GM04504 (cell line): ENCODE measurements at regions not wholly inside any gene's neighbourhood (a gene's known extent, or its start where the extent isn't known, plus 50 kb on each side); places are given as distances from the start of the nearest gene placed in this dataset.

Experiments used
- DNase-seq: peaks from one replicate; pipeline ENCODE4 v3.0.0-alpha.2; 2012; ENCODE audit warnings: low read depth

GRCh38 chr11:81424822-81425221 lies 1308.8 kb downstream of the FAM181B start:
- DNase-seq = no peak

DNA sequence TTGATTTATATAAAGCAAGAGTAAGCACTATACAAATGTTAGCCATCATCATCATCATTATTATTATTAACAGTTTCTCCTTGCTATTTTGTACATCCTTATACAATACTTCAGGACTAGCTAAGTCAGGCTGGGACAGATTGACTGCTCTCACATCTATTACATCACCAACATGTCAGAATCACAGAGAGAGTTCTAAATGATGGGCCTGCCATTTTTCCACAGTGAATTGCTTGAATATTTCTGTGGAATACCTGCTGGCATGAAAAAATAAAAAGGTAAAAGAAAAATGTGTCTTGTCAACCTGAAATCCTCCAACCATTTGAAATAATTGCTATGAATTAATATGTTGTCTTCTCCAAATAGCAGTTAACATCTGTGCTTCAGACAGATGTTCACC lies 1311.3 kb downstream of the FAM181B start:
- no peak for DNase-seq

DNA sequence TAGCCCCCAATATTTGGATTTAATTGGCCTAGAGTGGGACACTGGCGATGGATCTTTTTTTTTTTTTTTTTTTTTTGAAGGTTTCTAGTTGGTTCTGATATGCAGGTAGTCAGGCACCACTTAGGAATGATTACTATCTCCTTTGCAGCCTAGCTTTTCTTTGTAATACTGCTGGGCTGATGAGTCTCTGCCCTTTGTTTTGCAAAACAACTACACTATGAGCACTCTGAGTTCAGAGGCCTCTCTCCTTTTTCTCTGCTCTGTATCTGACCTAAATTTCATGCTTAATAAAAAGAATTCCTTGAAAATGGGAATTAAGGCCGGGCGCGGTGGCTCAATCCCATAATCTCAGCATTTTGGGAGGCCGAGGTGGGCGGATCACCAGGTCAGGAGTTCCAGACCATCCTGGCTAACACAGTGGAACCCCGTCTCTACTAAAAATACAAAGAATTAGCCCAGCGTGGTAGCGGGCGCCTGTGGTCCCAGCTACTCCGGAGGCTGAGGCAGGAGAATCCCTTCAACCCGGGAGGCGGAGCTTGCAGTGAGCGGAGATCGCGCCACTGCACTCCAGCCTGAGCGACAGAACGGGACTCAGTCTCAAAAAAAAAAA lies 1312.3 kb downstream of the FAM181B start:
- no peak for DNase-seq

GRCh38 chr11:81420668-81421250 lies 1312.9 kb downstream of the FAM181B start:
- no peak for DNase-seq

- DNase-seq = no peak
Measured at GRCh38 chr11:81397316-81397715, 1336.3 kb downstream of the FAM181B start.

GRCh38 chr11:81394311-81394710 lies 1339.4 kb downstream of the FAM181B start:
- DNase-seq = no peak

- no peak for DNase-seq
Measured at GRCh38 chr11:81388326-81388725, 1345.3 kb downstream of the FAM181B start.

- no peak for DNase-seq
Measured at GRCh38 chr11:81380395-81380794, 1353.3 kb downstream of the FAM181B start.

- no peak for DNase-seq
Measured at GRCh38 chr11:81377418-81377817, 1356.2 kb downstream of the FAM181B start.

DNA sequence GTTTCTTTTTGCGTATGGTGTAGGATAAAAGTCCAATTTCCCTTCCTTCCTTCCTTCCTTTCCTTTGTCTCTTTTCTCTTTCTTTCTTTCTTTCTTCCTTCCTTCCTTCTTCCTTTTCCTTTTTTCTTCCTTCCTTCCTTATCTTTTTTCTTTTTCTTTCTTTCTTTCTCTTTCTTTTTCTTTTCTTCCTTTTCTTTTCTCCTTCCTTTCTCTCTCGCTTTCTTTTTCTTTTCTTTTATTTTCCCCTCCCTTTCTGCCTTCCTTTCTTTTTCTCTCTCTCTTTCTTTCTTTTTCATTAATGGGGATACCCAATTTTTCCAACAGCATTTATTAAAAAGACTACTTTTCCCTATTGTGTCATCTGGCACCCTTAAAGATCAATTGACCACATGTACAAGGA lies 1359.7 kb downstream of the FAM181B start:
- DNase-seq = no peak

DNA sequence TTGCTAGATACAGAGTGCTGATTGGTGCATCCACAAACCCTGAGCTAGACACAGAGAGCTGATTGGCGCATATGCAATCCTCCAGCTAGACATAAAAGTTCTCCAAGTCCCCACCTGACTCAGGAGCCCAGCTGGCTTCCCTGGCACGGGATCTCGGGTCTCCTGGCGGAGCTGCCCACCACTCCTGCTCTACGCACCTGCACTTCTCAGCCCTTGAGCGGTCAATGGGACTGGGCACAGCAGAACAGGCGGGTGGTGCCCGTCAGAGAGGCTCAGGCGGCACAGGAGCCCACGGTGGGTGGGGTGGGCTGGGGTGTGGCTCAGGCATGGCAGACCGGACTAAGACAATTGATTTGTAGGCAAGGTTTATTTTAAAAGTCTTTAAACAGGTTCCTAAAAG lies 1365.5 kb downstream of the FAM181B start:
- no peak for DNase-seq

- no peak for DNase-seq
Measured at GRCh38 chr11:81365496-81365895, 1368.2 kb downstream of the FAM181B start.

GRCh38 chr11:81359476-81359875 lies 1374.2 kb downstream of the FAM181B start:
- DNase-seq = no peak

DNA sequence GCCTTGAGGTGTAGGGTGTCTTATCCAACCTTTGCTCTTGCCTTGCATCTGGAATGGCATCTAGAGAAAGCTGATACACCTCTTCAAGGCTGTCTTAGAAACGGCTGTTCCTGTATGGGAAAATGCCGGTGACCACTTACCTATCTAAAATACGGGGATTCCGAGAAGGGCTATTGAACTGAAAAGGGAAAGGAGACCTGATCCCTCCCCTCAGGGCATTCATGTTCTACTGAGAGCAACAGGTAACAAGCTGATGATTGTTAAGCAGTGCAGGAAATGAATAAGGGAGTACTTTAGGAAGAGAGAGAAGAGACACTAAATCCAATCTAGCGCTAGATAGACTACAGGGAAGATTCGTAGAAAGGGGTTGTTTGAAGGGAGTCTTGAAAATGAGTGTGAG lies 1388.1 kb downstream of the FAM181B start:
- no peak for DNase-seq

- no peak for DNase-seq
Measured at GRCh38 chr11:81342966-81343365, 1390.7 kb downstream of the FAM181B start.

DNA sequence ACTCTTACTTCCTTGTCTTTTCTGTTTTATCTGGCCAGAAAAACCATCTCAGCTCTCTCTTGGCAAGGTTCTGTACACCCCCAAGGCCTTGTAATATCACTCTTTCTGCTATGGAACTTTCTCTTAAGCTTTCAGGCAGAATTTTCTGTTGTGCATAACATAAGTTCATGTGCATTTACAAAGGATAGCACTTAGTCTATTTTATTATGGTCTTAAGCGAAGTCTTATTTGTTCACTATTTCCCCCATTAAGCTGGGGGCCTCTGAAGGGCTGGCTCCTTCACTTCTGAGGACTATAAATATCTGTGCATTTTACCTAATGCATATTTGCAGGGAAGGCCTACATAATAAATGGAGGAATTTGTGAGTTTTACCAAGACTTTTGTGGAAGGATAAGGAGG lies 1393.4 kb downstream of the FAM181B start:
- DNase-seq = no peak

DNA sequence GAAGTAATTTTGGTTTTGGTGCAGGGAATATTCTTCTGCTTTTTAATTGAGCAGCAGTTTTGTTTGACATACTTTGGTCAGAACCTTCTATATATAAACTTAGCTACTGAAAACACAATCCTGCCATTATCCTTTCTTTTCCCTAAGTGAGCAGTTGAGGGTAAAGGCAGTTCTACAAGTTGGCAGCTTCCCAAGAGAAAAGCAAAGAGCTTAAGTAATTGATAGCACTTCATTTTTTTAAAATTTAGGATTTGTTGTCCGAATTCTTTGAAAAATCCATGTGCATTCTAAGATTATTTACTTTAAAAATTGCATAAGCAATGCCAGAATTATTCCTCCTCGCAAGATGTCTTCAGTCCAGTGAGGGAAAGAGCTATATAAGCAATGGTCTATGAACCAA lies 1394.1 kb downstream of the FAM181B start:
- no peak for DNase-seq

GRCh38 chr11:81337756-81338155 lies 1395.9 kb downstream of the FAM181B start:
- no peak for DNase-seq

GRCh38 chr11:81332276-81332675 lies 1401.4 kb downstream of the FAM181B start:
- no peak for DNase-seq

DNA sequence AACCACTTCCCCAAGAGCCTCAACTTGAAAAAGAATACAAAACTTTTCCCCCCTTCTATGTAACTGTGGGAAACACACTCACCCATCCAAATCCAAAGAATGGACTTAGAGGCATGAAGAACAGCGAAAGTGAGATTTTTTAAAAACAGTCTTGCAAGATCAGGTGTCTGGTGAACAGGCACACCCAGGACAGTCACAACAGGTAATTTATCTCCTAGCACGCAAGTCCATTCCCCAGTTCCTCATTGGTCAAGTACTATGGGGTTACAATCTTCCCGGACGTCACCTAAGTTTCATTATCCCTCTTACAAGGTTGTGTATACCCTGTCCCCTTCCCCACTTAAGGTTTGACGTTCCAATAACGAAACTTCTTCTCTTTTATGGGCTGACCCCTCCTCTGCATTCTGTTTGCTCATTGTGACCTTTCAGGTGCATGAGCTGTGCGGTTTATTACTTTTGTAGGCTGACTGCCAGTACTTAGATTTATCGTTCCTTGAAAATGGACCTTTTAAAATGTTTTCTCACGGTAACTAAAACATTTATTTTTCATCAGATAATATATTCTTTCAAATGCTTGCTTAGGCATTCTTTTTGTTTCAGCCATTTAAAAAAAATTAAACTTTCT lies 1401.9 kb downstream of the FAM181B start:
- no peak for DNase-seq

DNA sequence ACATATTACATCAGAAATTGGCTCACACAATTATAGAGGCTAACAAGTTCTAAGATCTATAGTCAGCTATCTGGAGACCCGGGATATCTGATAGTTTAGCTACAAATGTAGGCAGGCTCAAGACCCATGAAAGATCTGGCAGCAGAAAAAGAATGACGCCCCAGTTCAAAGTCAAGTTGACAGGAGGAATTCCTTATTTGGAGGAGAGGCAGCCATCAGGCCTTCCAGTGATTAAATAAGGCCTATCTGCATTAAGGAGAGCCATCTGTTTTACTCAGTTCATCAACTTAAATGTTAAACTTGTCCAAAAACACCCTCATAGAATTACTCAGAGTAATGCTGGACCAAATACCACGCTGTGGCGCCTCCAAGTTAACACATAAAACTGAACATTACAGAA lies 1402.6 kb downstream of the FAM181B start:
- no peak for DNase-seq

- no peak for DNase-seq
Measured at GRCh38 chr11:81303038-81303664, 1430.5 kb downstream of the FAM181B start.

DNA sequence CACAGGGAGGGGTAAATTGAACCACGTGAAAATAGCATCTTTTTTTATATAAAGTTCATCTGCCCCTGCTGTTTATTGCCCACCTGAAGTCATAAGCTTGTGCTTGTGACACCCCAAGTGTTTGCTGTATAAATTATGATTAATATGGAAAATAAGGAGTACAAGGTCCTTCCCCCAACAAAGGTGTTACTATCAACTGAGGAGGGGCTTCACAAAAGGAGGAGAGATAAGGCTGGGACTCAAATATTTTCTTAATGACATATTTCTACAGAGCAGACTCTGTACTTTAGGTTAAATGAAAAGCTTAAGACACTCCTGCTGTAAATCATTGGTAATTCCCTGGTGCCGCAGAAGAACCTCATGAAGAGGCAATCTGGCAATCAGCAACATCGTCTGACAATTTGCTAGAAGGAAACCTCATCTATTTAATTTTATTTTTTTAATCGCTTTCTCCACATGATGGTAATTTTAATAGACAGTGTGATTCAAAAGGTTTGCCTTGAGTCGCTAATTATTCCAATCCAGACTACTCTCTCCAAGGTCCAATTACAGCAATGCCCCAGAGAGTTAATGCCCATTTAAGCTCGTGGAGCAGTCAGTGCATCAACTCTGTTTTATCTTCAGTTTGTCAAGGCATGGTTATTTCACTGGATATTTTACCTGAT lies 1432.4 kb downstream of the FAM181B start:
- DNase-seq = no peak
